ENCODE measurements at regions not wholly inside any gene's neighbourhood (a gene's known extent, or its start where the extent isn't known, plus 50 kb on each side); places are given as distances from the start of the nearest gene placed in this dataset.

GRCh38 chr12:20196767-20197166 lies 171.6 kb upstream of the PDE3A start:
- Histone ChIP-seq H3K36me3 (ENCODE audit: control insufficient read depth in 4 of 4, insufficient read depth in 3 of 4, low read depth in 1 of 4, low read length in 3 of 4) (no peaks in the 10 kb centered on the region), H3K9me3 (ENCODE audit: control insufficient read depth in 4 of 4, low read length in 3 of 4) (no peaks in the 10 kb centered on the region), H3K27me3 (ENCODE audit: control insufficient read depth in 4 of 4, insufficient read depth in 4 of 4, low read length in 3 of 4) (no peaks in the 10 kb centered on the region), H3K9ac (ENCODE audit: low read depth in 1 of 2, low read length in 2 of 2) (no peak overlapping the region), H3K4me3 (ENCODE audit: low read depth in 1 of 3, low read length in 3 of 3) (no peak overlapping the region), H3K4me1 (ENCODE audit: control insufficient read depth in 4 of 4, insufficient read depth in 4 of 4, low read length in 3 of 4) (no peaks in the 10 kb centered on the region), H3K27ac (ENCODE audit: low read depth in 1 of 2, low read length in 2 of 2) (no peak overlapping the region)
- TF ChIP-seq RXRA (IDR thresholded peaks at IDR 0.05): no peak
- TF ChIP-seq HNF4G (IDR thresholded peaks at IDR 0.05): no peak
- no peak for TF ChIP-seq ATF3 (IDR thresholded peaks at IDR 0.05)
- TF ChIP-seq, protein P1, sequence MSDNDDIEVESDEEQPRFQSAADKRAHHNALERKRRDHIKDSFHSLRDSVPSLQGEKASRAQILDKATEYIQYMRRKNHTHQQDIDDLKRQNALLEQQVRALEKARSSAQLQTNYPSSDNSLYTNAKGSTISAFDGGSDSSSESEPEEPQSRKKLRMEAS (IDR thresholded peaks at IDR 0.05): no peak
- no peak for TF ChIP-seq ZBTB33 (IDR thresholded peaks at IDR 0.05)
- TF ChIP-seq SP1 (IDR thresholded peaks at IDR 0.05): no peak
- no peak for TF ChIP-seq TAF1 (conservative IDR thresholded peaks at IDR 0.05)
- no peak for TF ChIP-seq HNF4A (conservative IDR thresholded peaks at IDR 0.05)
- no peak for TF ChIP-seq FOXA1 (IDR thresholded peaks at IDR 0.05)
- TF ChIP-seq, protein P2, sequence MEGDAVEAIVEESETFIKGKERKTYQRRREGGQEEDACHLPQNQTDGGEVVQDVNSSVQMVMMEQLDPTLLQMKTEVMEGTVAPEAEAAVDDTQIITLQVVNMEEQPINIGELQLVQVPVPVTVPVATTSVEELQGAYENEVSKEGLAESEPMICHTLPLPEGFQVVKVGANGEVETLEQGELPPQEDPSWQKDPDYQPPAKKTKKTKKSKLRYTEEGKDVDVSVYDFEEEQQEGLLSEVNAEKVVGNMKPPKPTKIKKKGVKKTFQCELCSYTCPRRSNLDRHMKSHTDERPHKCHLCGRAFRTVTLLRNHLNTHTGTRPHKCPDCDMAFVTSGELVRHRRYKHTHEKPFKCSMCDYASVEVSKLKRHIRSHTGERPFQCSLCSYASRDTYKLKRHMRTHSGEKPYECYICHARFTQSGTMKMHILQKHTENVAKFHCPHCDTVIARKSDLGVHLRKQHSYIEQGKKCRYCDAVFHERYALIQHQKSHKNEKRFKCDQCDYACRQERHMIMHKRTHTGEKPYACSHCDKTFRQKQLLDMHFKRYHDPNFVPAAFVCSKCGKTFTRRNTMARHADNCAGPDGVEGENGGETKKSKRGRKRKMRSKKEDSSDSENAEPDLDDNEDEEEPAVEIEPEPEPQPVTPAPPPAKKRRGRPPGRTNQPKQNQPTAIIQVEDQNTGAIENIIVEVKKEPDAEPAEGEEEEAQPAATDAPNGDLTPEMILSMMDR (IDR thresholded peaks at IDR 0.05; ENCODE audit: low read depth, low read length, missing input control): no peak
- DNase-seq (ENCODE audit: low spot score): no peak
- 86% methylated on average over 4 of the region's 4 CpGs for WGBS

DNA sequence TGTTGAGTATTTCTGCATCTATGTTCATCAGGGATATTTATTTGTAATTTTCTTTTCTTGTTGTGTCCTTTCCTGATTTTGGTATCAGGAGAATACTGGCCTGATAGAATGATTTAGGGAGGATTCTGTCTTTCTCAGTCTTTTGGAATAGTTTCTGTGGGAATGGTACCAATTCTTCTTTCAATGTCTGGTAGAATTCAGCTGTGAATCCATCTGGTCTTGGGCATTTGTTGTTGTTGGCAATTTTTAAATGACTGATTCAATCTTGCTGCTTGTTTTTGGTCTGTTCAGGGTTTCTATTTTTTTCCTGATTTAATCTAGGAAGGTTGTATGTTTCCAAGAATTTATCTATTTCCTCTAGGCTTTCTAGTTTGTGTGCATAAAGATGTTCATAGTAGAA lies 170.9 kb upstream of the PDE3A start:
- TF ChIP-seq, protein P3, sequence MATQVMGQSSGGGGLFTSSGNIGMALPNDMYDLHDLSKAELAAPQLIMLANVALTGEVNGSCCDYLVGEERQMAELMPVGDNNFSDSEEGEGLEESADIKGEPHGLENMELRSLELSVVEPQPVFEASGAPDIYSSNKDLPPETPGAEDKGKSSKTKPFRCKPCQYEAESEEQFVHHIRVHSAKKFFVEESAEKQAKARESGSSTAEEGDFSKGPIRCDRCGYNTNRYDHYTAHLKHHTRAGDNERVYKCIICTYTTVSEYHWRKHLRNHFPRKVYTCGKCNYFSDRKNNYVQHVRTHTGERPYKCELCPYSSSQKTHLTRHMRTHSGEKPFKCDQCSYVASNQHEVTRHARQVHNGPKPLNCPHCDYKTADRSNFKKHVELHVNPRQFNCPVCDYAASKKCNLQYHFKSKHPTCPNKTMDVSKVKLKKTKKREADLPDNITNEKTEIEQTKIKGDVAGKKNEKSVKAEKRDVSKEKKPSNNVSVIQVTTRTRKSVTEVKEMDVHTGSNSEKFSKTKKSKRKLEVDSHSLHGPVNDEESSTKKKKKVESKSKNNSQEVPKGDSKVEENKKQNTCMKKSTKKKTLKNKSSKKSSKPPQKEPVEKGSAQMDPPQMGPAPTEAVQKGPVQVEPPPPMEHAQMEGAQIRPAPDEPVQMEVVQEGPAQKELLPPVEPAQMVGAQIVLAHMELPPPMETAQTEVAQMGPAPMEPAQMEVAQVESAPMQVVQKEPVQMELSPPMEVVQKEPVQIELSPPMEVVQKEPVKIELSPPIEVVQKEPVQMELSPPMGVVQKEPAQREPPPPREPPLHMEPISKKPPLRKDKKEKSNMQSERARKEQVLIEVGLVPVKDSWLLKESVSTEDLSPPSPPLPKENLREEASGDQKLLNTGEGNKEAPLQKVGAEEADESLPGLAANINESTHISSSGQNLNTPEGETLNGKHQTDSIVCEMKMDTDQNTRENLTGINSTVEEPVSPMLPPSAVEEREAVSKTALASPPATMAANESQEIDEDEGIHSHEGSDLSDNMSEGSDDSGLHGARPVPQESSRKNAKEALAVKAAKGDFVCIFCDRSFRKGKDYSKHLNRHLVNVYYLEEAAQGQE (IDR thresholded peaks at IDR 0.05): no peak
- no peak for TF ChIP-seq HNF4G (IDR thresholded peaks at IDR 0.05)
- no peak for TF ChIP-seq GABPA (IDR thresholded peaks at IDR 0.05 in 1 of 2, conservative IDR thresholded peaks at IDR 0.05 in 1 of 2)
- TF ChIP-seq ATF3 (IDR thresholded peaks at IDR 0.05): no peak
- TF ChIP-seq NR2F2 (IDR thresholded peaks at IDR 0.05): no peak
- no peak for TF ChIP-seq FOXA2 (IDR thresholded peaks at IDR 0.05)
- TF ChIP-seq, protein P2 (IDR thresholded peaks at IDR 0.05; ENCODE audit: low read depth, low read length, missing input control): no peak
- no peak for TF ChIP-seq SP1 (IDR thresholded peaks at IDR 0.05)
- TF ChIP-seq JUND (IDR thresholded peaks at IDR 0.05): no peak
- no peak for TF ChIP-seq FOXA1 (IDR thresholded peaks at IDR 0.05)
- TF ChIP-seq EGR1 (IDR thresholded peaks at IDR 0.05; ENCODE audit: low read depth in 2 of 2): no peak
- TF ChIP-seq RXRA (IDR thresholded peaks at IDR 0.05): no peak
- TF ChIP-seq RAD21 (IDR thresholded peaks at IDR 0.05): no peak
- TF ChIP-seq, protein P1 (IDR thresholded peaks at IDR 0.05): no peak
- no peak for TF ChIP-seq HNF4A (conservative IDR thresholded peaks at IDR 0.05)
- no peak for TF ChIP-seq ZBTB33 (IDR thresholded peaks at IDR 0.05)
- no peak for TF ChIP-seq TAF1 (conservative IDR thresholded peaks at IDR 0.05)
- no peak for TF ChIP-seq YY1 (IDR thresholded peaks at IDR 0.05)
- Histone ChIP-seq H3K36me3 (ENCODE audit: control insufficient read depth in 4 of 4, insufficient read depth in 3 of 4, low read depth in 1 of 4, low read length in 3 of 4) (no peaks in the 10 kb centered on the region), H3K9me3 (ENCODE audit: control insufficient read depth in 4 of 4, low read length in 3 of 4) (no peaks in the 10 kb centered on the region), H3K27me3 (ENCODE audit: control insufficient read depth in 4 of 4, insufficient read depth in 4 of 4, low read length in 3 of 4) (no peaks in the 10 kb centered on the region), H3K9ac (ENCODE audit: low read depth in 1 of 2, low read length in 2 of 2) (no peak overlapping the region), H3K27ac (ENCODE audit: low read depth in 1 of 2, low read length in 2 of 2) (no peak overlapping the region), H3K4me3 (ENCODE audit: low read depth in 1 of 3, low read length in 3 of 3) (no peak overlapping the region), H3K4me1 (ENCODE audit: control insufficient read depth in 4 of 4, insufficient read depth in 4 of 4, low read length in 3 of 4) (no peaks in the 10 kb centered on the region)
- no peak for DNase-seq (ENCODE audit: low spot score)
